HepG2 (cell line): ENCODE measurements at regions not wholly inside any gene's neighbourhood (a gene's known extent, or its start where the extent isn't known, plus 50 kb on each side); places are given as distances from the start of the nearest gene placed in this dataset.

Experiments
- ATAC-seq: fragments of 200-7000 bp; cut with Tn5 transposase; 3 replicates; pipeline ENCODE4 v1.9.1; 2020; ENCODE audit warnings: mild to moderate bottlenecking, moderate library complexity
- BruUV-seq: library from RNA; stranded (reverse); fragments of 400-500 nt; replicated peaks from 2 replicates; lab custom pipeline; 2021; lab: Mats Ljungman, UMichigan
- CTCF ChIA-PET: fragments of 300-600 bp; formaldehyde crosslinking; extraction: SDS; loops from one replicate; lab custom pipeline; 2021; ENCODE audit warnings: low total read pairs, inconsistent platforms, low intra/inter-chr PET ratio; lab: Yijun Ruan, JAX
- POLR2A ChIA-PET: fragments of 350-600 bp; sonication (Branson Sonifier 250); formaldehyde crosslinking; loops from one replicate; lab custom pipeline; 2020; ENCODE audit warnings: antibody characterized with exemption, inconsistent platforms; lab: Yijun Ruan, JAX
- DNase-seq: peaks from one replicate; pipeline ENCODE4 v3.0.0-alpha.2; 2015; ENCODE audit warnings: low spot score
- FAIRE-seq: peaks from 3 replicates; lab custom pipeline; 2011; peaks lifted over from hg19 to GRCh38; lab: Jason Lieb, UNC
- H2AFZ ChIP-seq: one replicate; pipeline ENCODE4 v1.6.1; 2011; ENCODE audit warnings: low read length, inconsistent platforms
- H3K27ac ChIP-seq: fragments of 300-600 bp; 3 replicates; pipeline ENCODE4 v1.8.0; 2011; ENCODE audit warnings: mixed run types, mild to moderate bottlenecking, mixed read lengths, low read length, inconsistent platforms; ENCODE audit not compliant: insufficient read depth; ENCODE audit errors: extremely low read length
- H3K27me3 ChIP-seq, 2 experiments: fragments of 200-600 bp in 1 of 2; 2 replicates in 1 of 2; 3 replicates in 1 of 2; pipeline versions ENCODE4 v1.6.0 to v1.8.0; 2011; ENCODE audit warnings: low read length in 2 of 2, mild to moderate bottlenecking in 2 of 2, moderate library complexity in 2 of 2, inconsistent platforms in 1 of 2; ENCODE audit not compliant: insufficient read depth in 2 of 2, control insufficient read depth in 1 of 2
- H3K36me3 ChIP-seq, 2 experiments: fragments of 200-600 bp in 1 of 2; replicated peaks in 1 of 2; 2 replicates in 1 of 2; 3 replicates in 1 of 2; pipeline versions ENCODE4 v1.5.1 to v1.8.0; 2011; ENCODE audit warnings: low read length in 2 of 2, inconsistent platforms in 1 of 2; ENCODE audit not compliant: insufficient read depth in 2 of 2, control insufficient read depth in 1 of 2
- H3K4me1 ChIP-seq: 2 replicates; pipeline ENCODE4 v1.5.1; 2012; ENCODE audit warnings: low read length, inconsistent platforms; ENCODE audit not compliant: insufficient read depth
- H3K4me2 ChIP-seq: 2 replicates; pipeline ENCODE4 v1.6.0; 2011; ENCODE audit warnings: low read depth, low read length, inconsistent platforms
- H3K4me3 ChIP-seq, 3 experiments: fragments of 200-600 bp in 1 of 3; sonication (generic), shearing (Covaris generic) in 1 of 3; replicated peaks in 1 of 3; 2 replicates each; pipeline ENCODE4 v1.5.1; 2011 to 2016; ENCODE audit warnings: low read length in 3 of 3, inconsistent platforms in 2 of 3, low read depth in 2 of 3, mild to moderate bottlenecking in 2 of 3, control low read depth in 1 of 3, mixed read lengths in 1 of 3; ENCODE audit not compliant: insufficient read depth in 1 of 3
- H3K79me2 ChIP-seq: one replicate; pipeline ENCODE4 v1.6.1; 2011; ENCODE audit warnings: low read length, inconsistent platforms; ENCODE audit not compliant: insufficient read depth
- H3K9ac ChIP-seq: 2 replicates; pipeline ENCODE4 v1.6.0; 2011; ENCODE audit warnings: mild to moderate bottlenecking, low read depth, low read length, inconsistent platforms; ENCODE audit not compliant: insufficient read depth
- H3K9me3 ChIP-seq: 2 replicates; pipeline ENCODE4 v1.5.1; 2012; ENCODE audit warnings: mild to moderate bottlenecking, low read length
- H4K20me1 ChIP-seq: 2 replicates; pipeline ENCODE4 v1.6.0; 2011; ENCODE audit warnings: inconsistent platforms, mild to moderate bottlenecking, low read length, moderate library complexity; ENCODE audit not compliant: insufficient read depth
- CENPT ChIP-seq: sonication (generic); formaldehyde crosslinking; IDR thresholded peaks from 2 replicates; pipeline ENCODE4 v1.8.0; 2022; ENCODE audit warnings: low read depth, mild to moderate bottlenecking, moderate library complexity, missing genetic modification reagents
- CREBL2 ChIP-seq: sonication (generic); formaldehyde crosslinking; IDR thresholded peaks from 2 replicates; pipeline ENCODE4 v1.8.1; 2023; ENCODE audit warnings: missing genetic modification reagents, mild to moderate bottlenecking, borderline replicate concordance
- DNMT1 ChIP-seq: sonication (generic); formaldehyde crosslinking; IDR thresholded peaks from 2 replicates; pipeline ENCODE4 v1.5.1; 2020; ENCODE audit warnings: mild to moderate bottlenecking, missing genetic modification reagents
- FOXP1 ChIP-seq, 2 experiments: fragments of 450-650 bp in 1 of 2; IDR thresholded peaks; 2 replicates each; pipeline ENCODE4 v1.6.1; 2017 to 2018; ENCODE audit warnings: antibody characterized with exemption in 1 of 2
- HNF4A ChIP-seq: sonication (generic); formaldehyde crosslinking; IDR thresholded peaks from 2 replicates; pipeline ENCODE4 v1.4.0; 2020; ENCODE audit warnings: missing genetic modification reagents
- HNRNPH1 ChIP-seq: fragments of 200-400 bp; formaldehyde crosslinking; optimal IDR thresholded peaks from 2 replicates; pipeline ENCODE3; 2017; ENCODE audit warnings: mild to moderate bottlenecking, low read depth, low read length
- PRPF4 ChIP-seq: fragments of 200-400 bp; formaldehyde crosslinking; IDR thresholded peaks from 2 replicates; pipeline ENCODE4 v1.6.1; 2016; ENCODE audit warnings: low read length, low read depth; ENCODE audit not compliant: poor library complexity, severe bottlenecking
- RORA ChIP-seq: sonication (generic); formaldehyde crosslinking; IDR thresholded peaks from 2 replicates; pipeline ENCODE4 v1.5.0; 2020; ENCODE audit warnings: mild to moderate bottlenecking, missing genetic modification reagents, moderate library complexity
- SMC3 ChIP-seq: IDR thresholded peaks from 2 replicates; pipeline ENCODE4 v1.6.1; 2011; ENCODE audit warnings: low read length, improper control_type of control experiment
- SNAI1 ChIP-seq: sonication (generic); formaldehyde crosslinking; IDR thresholded peaks from 2 replicates; pipeline ENCODE4 v1.5.0; 2020; ENCODE audit warnings: mild to moderate bottlenecking, missing genetic modification reagents, borderline replicate concordance
- SP4 ChIP-seq: sonication (generic); formaldehyde crosslinking; IDR thresholded peaks from 2 replicates; pipeline ENCODE4 v1.8.1; 2023; ENCODE audit warnings: mild to moderate bottlenecking, missing genetic modification reagents
- XRCC5 ChIP-seq: fragments of 200-400 bp; formaldehyde crosslinking; optimal IDR thresholded peaks from 2 replicates; pipeline ENCODE3; 2017; ENCODE audit warnings: mild to moderate bottlenecking, low read length
- ZBTB21 ChIP-seq: sonication (generic); formaldehyde crosslinking; IDR thresholded peaks from 2 replicates; pipeline ENCODE4 v1.4.0; 2020; ENCODE audit warnings: missing genetic modification reagents
- ZFP41 ChIP-seq: sonication (generic); formaldehyde crosslinking; IDR thresholded peaks from 2 replicates; pipeline ENCODE4 v1.4.0; 2020; ENCODE audit warnings: mild to moderate bottlenecking, missing genetic modification reagents, borderline replicate concordance
- ZNF382 ChIP-seq: sonication (generic); formaldehyde crosslinking; IDR thresholded peaks from 2 replicates; pipeline ENCODE4 v1.5.0; 2020; ENCODE audit warnings: missing genetic modification reagents, mild to moderate bottlenecking, borderline replicate concordance
- ZNF414 ChIP-seq: sonication (generic); formaldehyde crosslinking; IDR thresholded peaks from 2 replicates; pipeline ENCODE4 v1.5.0; 2020; ENCODE audit warnings: missing genetic modification reagents
- ZNF629 ChIP-seq: sonication (generic); formaldehyde crosslinking; conservative IDR thresholded peaks from 2 replicates; pipeline ENCODE4 v1.5.0; 2020; ENCODE audit warnings: missing genetic modification reagents
- ZNF652 ChIP-seq: IDR thresholded peaks from 2 replicates; pipeline ENCODE4 v1.6.1; 2016; ENCODE audit warnings: low read depth, borderline replicate concordance
- ZNF687 ChIP-seq: sonication (generic); formaldehyde crosslinking; IDR thresholded peaks from 2 replicates; pipeline ENCODE4 v1.5.1; 2020; ENCODE audit warnings: mild to moderate bottlenecking, missing genetic modification reagents, moderate library complexity
- ZSCAN9 ChIP-seq: IDR thresholded peaks from 2 replicates; pipeline ENCODE4 v1.6.1; 2016; ENCODE audit warnings: borderline replicate concordance
- WGBS: methylation state at CpG from one replicate; pipeline ENCODE4 v1.1.6; 2017; ENCODE audit warnings: low lambda C conversion rate; 5-methylcytosine and 5-hydroxymethylcytosine counted together
- in situ Hi-C: cut with HindIII; loops from 2 replicates; pipeline ENCODE4 v1.10.0; 2017; ENCODE audit warnings: low pct_unique_long_range_greater_than_20kb; ENCODE audit not compliant: extremely low pct_ligation_motif_present
- intact Hi-C: fragments of 100-400 bp; cut with micrococcal nuclease; formaldehyde crosslinking; loops from one replicate; pipeline ENCODE4 v1.10.0; 2022; ENCODE audit not compliant: unreplicated experiment

- TF ChIP-seq SMC3 (no peak), ZBTB21 (CRISPR knock-in tag) (no peak), ZNF629 (CRISPR knock-in tag) (no peak), ZNF382 (CRISPR knock-in tag) (no peak), SNAI1 (CRISPR knock-in tag) (no peak)
These were observed 256.9 kb downstream of the ANKRD50 start (continued) for GRCh38 chr4:124455671-124456070.

- H3K27me3 ChIP-seq, result no peaks in the 10 kb centered on the region
- H2AFZ ChIP-seq, result no peak overlapping the region
- H3K9me3 ChIP-seq, result peaks cover 12% of the 10 kb centered on the region; the same call in 1 of the 2 replicates
- H3K4me1 ChIP-seq, result no peaks in the 10 kb centered on the region
- no peaks in the 10 kb centered on the region for H3K36me3 ChIP-seq
- no peak overlapping the region for H3K9ac ChIP-seq
- in situ Hi-C loops, result no loop called here
- FAIRE-seq (no peak), DNase-seq (no peak), ATAC-seq (no peak)
- ChIA-PET CTCF (no interaction called here), POLR2A (no interaction called here)
- H4K20me1 ChIP-seq, result no peaks in the 10 kb centered on the region
- no peak overlapping the region for H3K4me3 ChIP-seq
- H3K79me2 ChIP-seq, result no peaks in the 10 kb centered on the region
- WGBS, result 27% methylated on average over 3 of the region's 3 CpGs
- H3K4me2 ChIP-seq, result no peak overlapping the region
- intact Hi-C loops, result no loop called here
- no TSS peak for BruUV-seq
- TF ChIP-seq ZNF652 (no peak), XRCC5 (no peak), PRPF4 (no peak), ZFP41 (CRISPR knock-in tag) (no peak), CREBL2 (CRISPR knock-in tag) (no peak), DNMT1 (CRISPR knock-in tag) (no peak), HNRNPH1 (no peak), SP4 (CRISPR knock-in tag) (no peak), RORA (CRISPR knock-in tag) (no peak), ZNF414 (CRISPR knock-in tag) (no peak), ZSCAN9 (CRISPR knock-in tag) (no peak), FOXP1 (IDR thresholded peaks at IDR 0.05) (no peak), FOXP1 (CRISPR knock-in tag; IDR thresholded peaks at IDR 0.05) (no peak), ZNF687 (CRISPR knock-in tag) (no peak), CENPT (CRISPR knock-in tag) (no peak), HNF4A (CRISPR knock-in tag) (no peak)
- H3K27ac ChIP-seq, result no peak overlapping the region
These were observed 253.2 kb downstream of the ANKRD50 start for GRCh38 chr4:124459196-124459940.
